LNCaP clone FGC (cell line): ENCODE measurements at regions not wholly inside any gene's neighbourhood (a gene's known extent, or its start where the extent isn't known, plus 50 kb on each side); places are given as distances from the start of the nearest gene placed in this dataset.

Experiments
- DNase-seq: peaks from one replicate; pipeline ENCODE4 v3.0.0-alpha.2; 2011; ENCODE audit warnings: low read depth
- H3K4me3 ChIP-seq: 2 replicates; pipeline ENCODE4 v1.5.1; 2011; ENCODE audit warnings: mild to moderate bottlenecking, low read depth, low read length, control low read depth
- TF ChIP-seq, protein P1 (sequence below): IDR thresholded peaks from 2 replicates; pipeline ENCODE4 v1.5.1; 2012; ENCODE audit warnings: mild to moderate bottlenecking; ENCODE audit not compliant: control insufficient read depth, insufficient read depth; ENCODE audit errors: extremely low read depth

DNA sequence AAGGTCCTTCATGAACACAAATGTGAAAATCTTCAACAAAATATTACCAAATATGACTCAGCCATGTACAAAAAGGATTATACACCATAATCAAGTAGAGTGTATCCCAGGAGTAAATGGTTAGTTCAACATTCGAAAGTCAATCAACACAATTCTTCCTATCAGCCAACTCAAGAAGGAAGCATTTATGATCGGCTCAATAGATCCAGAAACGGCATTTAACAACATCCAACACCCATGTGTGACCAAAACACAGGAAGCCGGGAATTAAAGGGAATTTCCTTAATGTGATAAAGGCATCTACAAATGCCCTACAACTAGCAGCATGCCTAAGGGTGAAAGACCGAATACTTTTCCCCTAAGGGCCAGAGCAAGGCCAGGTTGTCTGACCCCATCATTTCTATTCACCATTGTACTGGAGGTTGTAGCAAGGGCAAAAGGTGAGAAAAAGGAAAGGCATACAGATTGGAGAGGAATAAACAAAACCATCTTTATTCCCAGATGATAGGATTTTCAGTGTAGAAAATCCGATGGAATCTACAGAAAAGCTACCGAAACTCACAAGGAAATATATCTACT, 69.9 kb upstream of the CLDN5 start:
- no peak overlapping the region for H3K4me3 ChIP-seq
- DNase-seq, result no peak
- TF ChIP-seq, protein P1, sequence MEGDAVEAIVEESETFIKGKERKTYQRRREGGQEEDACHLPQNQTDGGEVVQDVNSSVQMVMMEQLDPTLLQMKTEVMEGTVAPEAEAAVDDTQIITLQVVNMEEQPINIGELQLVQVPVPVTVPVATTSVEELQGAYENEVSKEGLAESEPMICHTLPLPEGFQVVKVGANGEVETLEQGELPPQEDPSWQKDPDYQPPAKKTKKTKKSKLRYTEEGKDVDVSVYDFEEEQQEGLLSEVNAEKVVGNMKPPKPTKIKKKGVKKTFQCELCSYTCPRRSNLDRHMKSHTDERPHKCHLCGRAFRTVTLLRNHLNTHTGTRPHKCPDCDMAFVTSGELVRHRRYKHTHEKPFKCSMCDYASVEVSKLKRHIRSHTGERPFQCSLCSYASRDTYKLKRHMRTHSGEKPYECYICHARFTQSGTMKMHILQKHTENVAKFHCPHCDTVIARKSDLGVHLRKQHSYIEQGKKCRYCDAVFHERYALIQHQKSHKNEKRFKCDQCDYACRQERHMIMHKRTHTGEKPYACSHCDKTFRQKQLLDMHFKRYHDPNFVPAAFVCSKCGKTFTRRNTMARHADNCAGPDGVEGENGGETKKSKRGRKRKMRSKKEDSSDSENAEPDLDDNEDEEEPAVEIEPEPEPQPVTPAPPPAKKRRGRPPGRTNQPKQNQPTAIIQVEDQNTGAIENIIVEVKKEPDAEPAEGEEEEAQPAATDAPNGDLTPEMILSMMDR, result no peak

- no peak overlapping the region for H3K4me3 ChIP-seq
- TF ChIP-seq, protein P1, result no peak
- DNase-seq, result no peak
Measured at GRCh38 chr22:19595532-19595931, 71.3 kb upstream of the CLDN5 start.

DNA sequence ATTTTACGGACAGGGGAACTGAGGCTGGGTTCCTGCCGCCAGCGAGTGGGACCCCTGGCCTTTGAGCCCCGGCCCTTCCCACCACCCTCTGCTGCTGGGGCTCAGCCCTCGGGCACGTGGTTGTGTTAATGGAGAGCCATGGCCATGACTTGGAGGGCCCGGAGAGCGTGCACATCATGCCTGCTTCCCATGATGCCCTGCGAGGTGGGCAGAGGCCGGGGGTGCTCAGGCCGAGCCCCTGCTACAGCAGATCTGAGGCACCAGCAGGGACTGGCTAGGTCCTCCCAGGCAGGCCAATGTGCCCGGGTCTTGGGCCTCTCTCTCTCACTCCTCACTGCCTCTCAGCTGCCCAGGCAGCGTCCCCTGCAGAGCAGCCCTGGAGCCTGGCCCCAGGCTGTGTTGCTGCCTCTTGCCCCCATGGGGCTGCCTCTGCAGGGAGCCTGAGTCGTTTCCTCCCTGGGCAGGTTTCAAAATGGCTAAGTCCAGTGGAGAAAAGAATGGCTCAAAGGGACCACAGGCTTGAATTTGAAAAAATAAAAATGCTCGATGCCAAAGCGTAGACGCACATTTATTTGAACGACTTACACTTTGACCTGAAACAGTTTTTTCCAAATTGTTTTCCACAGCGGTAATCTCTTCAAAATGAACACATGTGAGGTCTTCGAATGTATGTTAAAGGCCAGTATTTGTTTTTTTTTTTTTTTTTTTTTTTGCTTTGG, 72.6 kb upstream of the CLDN5 start:
- TF ChIP-seq, protein P1, result no peak
- no peak for DNase-seq
- no peak overlapping the region for H3K4me3 ChIP-seq

GRCh38 chr22:19597399-19597735, 73.2 kb upstream of the CLDN5 start:
- H3K4me3 ChIP-seq, result no peak overlapping the region
- TF ChIP-seq, protein P1, result no peak
- DNase-seq, result no peak

- TF ChIP-seq, protein P1, result no peak
- no peak overlapping the region for H3K4me3 ChIP-seq
- no peak for DNase-seq
Measured at GRCh38 chr22:19598054-19598855, 74.0 kb upstream of the CLDN5 start.

- TF ChIP-seq, protein P1, result no peak
- no peak for DNase-seq
Measured at GRCh38 chr22:19599004-19599403, 74.8 kb upstream of the CLDN5 start.

More at GRCh38 chr22:19599004-19599403, 74.8 kb upstream of the CLDN5 start:
- H3K4me3 ChIP-seq, result no peak overlapping the region
